Right ventricle myocardium superior (tissue), 1 donor: ENCODE measurements at regions not wholly inside any gene's neighbourhood (a gene's known extent, or its start where the extent isn't known, plus 50 kb on each side); places are given as distances from the start of the nearest gene placed in this dataset.
A peak's percentile ranks its signal among the peaks of the same experiment; 100 is the strongest.
"Not testable (repeated sequence)": the region's sequence is repeated elsewhere in the genome, so short reads cannot be mapped to it uniquely, and the experiment has no call there.

Source experiments
- ATAC-seq: fragments of 200-7000 bp; cut with Tn5 transposase; one replicate; pipeline ENCODE4 v1.9.1; 2020; ENCODE audit warnings: mild to moderate bottlenecking; ENCODE audit not compliant: poor library complexity
- DNase-seq: peaks from one replicate; pipeline ENCODE4 v3.0.0-alpha.2; 2020
- intact Hi-C: fragments of 100-400 bp; cut with DNase I; formaldehyde crosslinking; loops from one replicate; pipeline ENCODE4 v1.11.2; 2022
- donor health status: DM: no; HTN: yes; CAD: no; lungs with severe emphysema.

- DNase-seq (no peak), ATAC-seq (no peak)
- intact Hi-C loops, result no loop called here
Observed at GRCh38 chr5:117433818-117434217, 859.2 kb upstream of the SEMA6A start.

GRCh38 chr5:117431091-117431490, 856.5 kb upstream of the SEMA6A start:
- intact Hi-C loops, result no loop called here
- no peak for ATAC-seq
- DNase-seq, result no peak

GRCh38 chr5:117425163-117425562, 850.5 kb upstream of the SEMA6A start:
- ATAC-seq (no peak), DNase-seq (no peak)
- intact Hi-C loops, result no loop called here

- intact Hi-C loops, result no loop called here
- no peak for DNase-seq
- ATAC-seq, result no peak
Observed at GRCh38 chr5:117424559-117424958, 849.9 kb upstream of the SEMA6A start.

- DNase-seq (no peak), ATAC-seq (no peak)
- intact Hi-C loops, result no loop called here
Observed at GRCh38 chr5:117417501-117417900, 842.9 kb upstream of the SEMA6A start.

GRCh38 chr5:117414926-117415325, 840.3 kb upstream of the SEMA6A start:
- no peak for ATAC-seq
- intact Hi-C loops, result no loop called here

GRCh38 chr5:117411701-117412100, 837.1 kb upstream of the SEMA6A start:
- ATAC-seq (no peak), DNase-seq (no peak)
- intact Hi-C loops, result no loop called here

More at GRCh38 chr5:117414926-117415325, 840.3 kb upstream of the SEMA6A start:
- DNase-seq, result no peak

GRCh38 chr5:117405197-117405596, 830.6 kb upstream of the SEMA6A start:
- intact Hi-C loops, result no loop called here
- ATAC-seq (no peak), DNase-seq (no peak)

- DNase-seq, result no peak
- intact Hi-C loops, result no loop called here
- ATAC-seq, result no peak
Observed at GRCh38 chr5:117394506-117395157, 820.0 kb upstream of the SEMA6A start.

GRCh38 chr5:117393125-117393524, 818.5 kb upstream of the SEMA6A start:
- intact Hi-C loops, result no loop called here
- ATAC-seq, result no peak
- no peak for DNase-seq

- DNase-seq (no peak), ATAC-seq (no peak)
- intact Hi-C loops, result no loop called here
Observed at GRCh38 chr5:117380316-117380715, 805.7 kb upstream of the SEMA6A start.

GRCh38 chr5:117379521-117379920, 804.9 kb upstream of the SEMA6A start:
- DNase-seq, result no peak
- ATAC-seq, result no peak
- intact Hi-C loops, result no loop called here

GRCh38 chr5:117376748-117377147, 802.1 kb upstream of the SEMA6A start:
- DNase-seq, result no peak
- no peak for ATAC-seq
- intact Hi-C loops, result no loop called here

- DNase-seq (no peak), ATAC-seq (no peak)
- intact Hi-C loops, result no loop called here
Observed at GRCh38 chr5:117359895-117360294, 785.3 kb upstream of the SEMA6A start.

GRCh38 chr5:117357886-117358285, 783.3 kb upstream of the SEMA6A start:
- ATAC-seq (no peak), DNase-seq (no peak)

GRCh38 chr5:117347280-117347679, 772.7 kb upstream of the SEMA6A start:
- no peak for ATAC-seq
- intact Hi-C loops, result no loop called here
- no peak for DNase-seq

More at GRCh38 chr5:117357886-117358285, 783.3 kb upstream of the SEMA6A start:
- intact Hi-C loops, result no loop called here

GRCh38 chr5:117343726-117344125, 769.1 kb upstream of the SEMA6A start:
- DNase-seq, result peak; percentile 26
- ATAC-seq, intact Hi-C loops: not testable (repeated sequence)

GRCh38 chr5:117337064-117337749, 762.6 kb upstream of the SEMA6A start:
- ATAC-seq (no peak), DNase-seq (no peak)
- intact Hi-C loops, result no loop called here

GRCh38 chr5:117336208-117336607, 761.6 kb upstream of the SEMA6A start:
- ATAC-seq (no peak), DNase-seq (no peak)
- intact Hi-C loops, result no loop called here

GRCh38 chr5:117333011-117333410, 758.4 kb upstream of the SEMA6A start:
- no peak for ATAC-seq
- intact Hi-C loops, result no loop called here

GRCh38 chr5:117332341-117332740, 757.7 kb upstream of the SEMA6A start:
- ATAC-seq, result no peak
- no peak for DNase-seq
- intact Hi-C loops, result no loop called here

More at GRCh38 chr5:117333011-117333410, 758.4 kb upstream of the SEMA6A start:
- no peak for DNase-seq
